ENCODE measurements at regions not wholly inside any gene's neighbourhood (a gene's known extent, or its start where the extent isn't known, plus 50 kb on each side); places are given as distances from the start of the nearest gene placed in this dataset.
"Not testable (repeated sequence)": the region's sequence is repeated elsewhere in the genome, so short reads cannot be mapped to it uniquely, and the experiment has no call there.

GRCh38 chr17:68161644-68162428, 86.0 kb upstream of the AMZ2 start:
- H3K9me3 Mint-ChIP-seq: no peaks in the 10 kb centered on the region
- DNase-seq: no peak
- H3K27me3 Mint-ChIP-seq: no peaks in the 10 kb centered on the region
- H3K4me3 Mint-ChIP-seq: no peak overlapping the region
- intact Hi-C loops (cut with micrococcal nuclease): no loop called here
- H3K36me3 Mint-ChIP-seq (ENCODE audit: low read depth): no peaks in the 10 kb centered on the region
- no peak overlapping the region for H3K27ac Mint-ChIP-seq
- H3K4me1 Mint-ChIP-seq: peaks cover 2% of the 10 kb centered on the region

DNA sequence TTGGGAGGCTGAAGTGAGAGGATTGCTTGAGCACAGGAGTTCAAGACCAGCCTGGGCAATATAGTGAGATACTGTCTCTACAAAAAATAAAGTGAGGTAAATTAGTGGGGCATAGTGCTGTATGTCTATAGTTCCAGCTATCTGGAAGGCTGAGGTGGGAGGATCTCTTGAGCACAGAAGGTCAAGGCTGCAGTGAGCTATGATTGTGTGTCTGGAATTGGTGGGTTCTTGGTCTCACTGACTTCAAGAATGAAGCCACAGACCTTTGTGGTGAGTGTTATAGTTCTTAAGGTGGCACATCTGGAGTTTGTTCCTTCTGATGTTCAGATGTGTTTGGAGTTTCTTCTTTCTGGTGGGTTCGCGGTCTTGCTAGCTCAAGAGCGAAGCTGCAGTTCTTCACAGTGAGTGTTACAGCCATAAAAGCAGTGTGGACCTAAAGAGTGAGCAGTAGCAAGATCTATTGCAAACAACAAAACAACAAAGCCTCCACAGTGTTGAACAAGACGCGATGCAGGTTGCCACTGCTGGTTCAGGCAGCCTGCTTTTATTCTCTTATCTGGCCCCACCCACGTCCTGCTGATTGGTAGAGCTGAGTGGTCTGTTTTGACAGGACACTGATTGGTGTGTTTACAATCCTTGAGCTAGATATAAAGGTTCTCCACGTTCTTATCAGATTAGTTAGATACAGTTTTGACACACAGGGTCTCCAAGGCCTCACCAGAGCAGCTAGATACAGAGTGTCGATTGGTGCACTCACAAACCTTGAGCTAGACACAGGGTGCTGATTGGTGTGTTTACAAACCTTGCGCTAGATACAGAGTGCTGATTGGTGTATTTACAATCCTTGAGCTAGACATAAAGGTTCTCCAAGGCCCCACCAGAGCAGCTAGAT, 79.3 kb upstream of the AMZ2 start:
- Mint-ChIP-seq H3K4me3 (peak overlapping the region; percentile 1), H3K27ac (peak overlapping the region; percentile 43), H3K4me1 (peaks cover 22% of the 10 kb centered on the region)
- DNase-seq: peak; percentile 69
- H3K36me3 Mint-ChIP-seq (ENCODE audit: low read depth); H3K27me3 Mint-ChIP-seq; H3K9me3 Mint-ChIP-seq; intact Hi-C loops (cut with micrococcal nuclease): not testable (repeated sequence)

- H3K27ac Mint-ChIP-seq; H3K27me3 Mint-ChIP-seq; H3K36me3 Mint-ChIP-seq (ENCODE audit: low read depth); intact Hi-C loops (cut with micrococcal nuclease); H3K9me3 Mint-ChIP-seq; DNase-seq; H3K4me3 Mint-ChIP-seq: not testable (repeated sequence)
- H3K4me1 Mint-ChIP-seq: peaks cover 22% of the 10 kb centered on the region
Measured at GRCh38 chr17:68169165-68169821, 78.5 kb upstream of the AMZ2 start.

DNA sequence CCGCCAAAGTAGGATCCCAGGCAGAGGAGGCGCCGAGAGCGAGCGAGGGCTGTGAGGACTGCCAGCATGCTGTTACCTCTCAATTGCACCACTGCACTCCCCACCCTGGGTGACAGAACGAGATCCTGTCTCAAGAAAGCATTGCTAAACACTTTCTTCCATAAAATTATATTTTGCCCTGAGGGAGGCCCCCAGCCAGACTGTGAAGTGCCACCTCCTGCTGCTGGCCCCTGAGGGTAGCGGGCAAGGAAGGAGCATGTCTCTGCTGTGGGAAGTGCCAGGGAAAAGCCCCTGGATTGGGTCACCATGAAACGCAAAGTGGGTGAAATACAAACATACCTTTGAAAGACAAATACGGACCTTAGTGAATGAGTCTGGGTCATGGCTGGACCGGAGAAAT, 78.0 kb upstream of the AMZ2 start:
- Mint-ChIP-seq H3K27me3 (peaks cover 1% of the 10 kb centered on the region), H3K9me3 (no peaks in the 10 kb centered on the region), H3K27ac (no peak overlapping the region), H3K4me1 (peaks cover 22% of the 10 kb centered on the region), H3K4me3 (no peak overlapping the region), H3K36me3 (ENCODE audit: low read depth) (no peaks in the 10 kb centered on the region)
- intact Hi-C loops (cut with micrococcal nuclease): no loop called here
- no peak for DNase-seq

DNA sequence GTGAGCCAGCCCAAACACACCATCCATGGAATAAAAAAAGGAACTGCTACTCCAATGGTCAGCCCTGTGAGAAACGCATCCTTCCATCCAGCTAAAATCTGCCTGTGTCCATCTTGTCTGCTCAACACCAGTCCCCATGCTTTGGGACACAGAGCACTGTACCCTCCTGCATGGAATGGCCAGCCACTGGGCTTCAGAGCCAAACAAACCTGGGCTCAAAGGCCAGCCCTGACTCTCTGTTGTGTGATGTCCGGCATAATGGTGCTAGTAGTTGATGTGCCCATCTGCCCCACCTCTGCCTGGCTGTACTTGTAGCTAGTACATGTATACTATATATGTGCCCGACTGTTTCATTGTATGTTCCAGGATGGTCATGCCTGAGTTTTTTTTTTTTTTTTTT, 77.6 kb upstream of the AMZ2 start:
- Mint-ChIP-seq H3K4me3 (no peak overlapping the region), H3K9me3 (no peaks in the 10 kb centered on the region), H3K27me3 (peaks cover 1% of the 10 kb centered on the region), H3K27ac (no peak overlapping the region), H3K36me3 (ENCODE audit: low read depth) (no peaks in the 10 kb centered on the region), H3K4me1 (peaks cover 19% of the 10 kb centered on the region)
- intact Hi-C loops (cut with micrococcal nuclease): no loop called here
- no peak for DNase-seq

DNA sequence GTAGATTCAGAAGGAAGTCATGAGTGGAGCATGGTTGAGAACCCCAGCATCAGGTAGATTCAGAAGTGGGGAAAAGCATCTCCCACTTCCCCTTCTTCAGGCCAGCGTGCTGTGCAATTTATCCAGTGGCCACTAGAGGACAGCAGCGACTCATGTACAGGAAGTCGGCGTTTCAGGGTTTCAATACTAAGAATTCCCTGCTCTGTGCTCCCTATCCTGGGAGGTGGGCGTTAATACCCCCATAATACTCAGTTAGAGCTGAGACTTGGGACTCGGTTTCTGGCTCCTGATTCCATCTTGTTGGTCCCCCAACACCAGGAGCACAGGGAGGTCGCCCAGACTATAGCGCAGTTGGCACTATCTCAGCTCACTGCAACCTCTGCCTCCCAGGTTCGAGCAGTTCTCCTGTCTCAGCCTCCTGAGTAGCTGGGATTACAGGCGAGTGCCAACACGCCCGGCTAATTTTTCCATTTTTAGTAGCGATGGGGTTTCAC, 75.3 kb upstream of the AMZ2 start:
- no peaks in the 10 kb centered on the region for H3K36me3 Mint-ChIP-seq (ENCODE audit: low read depth)
- H3K4me1 Mint-ChIP-seq: peaks cover 23% of the 10 kb centered on the region
- DNase-seq: peak; percentile 93
- no peaks in the 10 kb centered on the region for H3K9me3 Mint-ChIP-seq
- no peak overlapping the region for H3K27ac Mint-ChIP-seq
- no peak overlapping the region for H3K4me3 Mint-ChIP-seq
- H3K27me3 Mint-ChIP-seq: peaks cover 1% of the 10 kb centered on the region
- intact Hi-C loops (cut with micrococcal nuclease): loop anchor here (1.0 to 2.0 kb wide), 3 partner anchors 28 to 290 kb away; no protein-coding TSS in a partner anchor

DNA sequence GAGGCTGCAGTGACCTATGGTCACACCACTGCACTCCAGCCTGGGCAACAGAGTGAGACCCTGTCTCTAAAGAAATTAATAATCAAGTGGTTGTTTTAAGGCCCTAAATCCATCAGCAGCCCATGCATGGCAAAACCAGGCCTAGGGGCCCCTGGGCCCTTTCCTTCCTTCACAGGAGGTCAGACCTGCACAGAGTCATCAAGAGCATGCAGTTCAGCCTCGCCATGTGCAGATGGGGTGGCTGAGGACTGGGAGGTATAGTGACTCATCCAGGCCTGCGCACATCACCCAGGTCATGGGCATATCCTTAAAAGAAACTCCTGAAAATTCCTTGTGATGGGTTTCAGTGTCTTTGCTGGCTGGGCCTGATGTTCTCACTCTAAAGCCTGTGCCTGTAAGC, 72.4 kb upstream of the AMZ2 start:
- Mint-ChIP-seq H3K27ac (no peak overlapping the region), H3K4me3 (no peak overlapping the region), H3K36me3 (ENCODE audit: low read depth) (no peaks in the 10 kb centered on the region), H3K4me1 (peaks cover 10% of the 10 kb centered on the region), H3K9me3 (peaks cover 2% of the 10 kb centered on the region), H3K27me3 (peaks cover 1% of the 10 kb centered on the region)
- intact Hi-C loops (cut with micrococcal nuclease): no loop called here
- no peak for DNase-seq

GRCh38 chr17:68175905-68176304, 71.9 kb upstream of the AMZ2 start:
- Mint-ChIP-seq H3K9me3 (peaks cover 4% of the 10 kb centered on the region), H3K36me3 (ENCODE audit: low read depth) (no peaks in the 10 kb centered on the region), H3K27ac (no peak overlapping the region), H3K27me3 (peaks cover 1% of the 10 kb centered on the region), H3K4me3 (no peak overlapping the region), H3K4me1 (peaks cover 14% of the 10 kb centered on the region)
- DNase-seq: no peak
- intact Hi-C loops (cut with micrococcal nuclease): no loop called here

DNA sequence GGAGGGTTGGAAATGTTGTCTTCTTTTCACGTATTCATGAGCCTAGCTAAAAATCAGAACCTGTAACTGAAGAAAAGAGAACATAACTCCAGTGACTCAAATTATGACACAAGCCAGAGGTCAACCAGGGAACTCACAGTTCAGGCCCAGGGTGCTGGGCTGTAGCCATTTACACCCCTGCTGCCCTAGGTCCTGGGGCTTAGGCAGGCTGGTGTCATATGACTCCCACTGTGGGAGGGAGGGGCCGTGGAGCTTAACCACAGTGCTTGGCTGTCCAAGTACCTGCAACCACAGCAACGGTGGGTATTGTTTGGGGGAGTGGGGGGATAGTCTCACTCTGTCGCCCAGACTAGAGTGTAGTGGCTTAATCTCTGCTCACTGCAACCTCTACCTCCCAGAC, 71.1 kb upstream of the AMZ2 start:
- Mint-ChIP-seq H3K4me3 (no peak overlapping the region), H3K27ac (no peak overlapping the region), H3K36me3 (ENCODE audit: low read depth) (no peaks in the 10 kb centered on the region), H3K9me3 (peaks cover 4% of the 10 kb centered on the region), H3K27me3 (peaks cover 1% of the 10 kb centered on the region), H3K4me1 (peaks cover 16% of the 10 kb centered on the region)
- DNase-seq: no peak
- intact Hi-C loops (cut with micrococcal nuclease): no loop called here

DNA sequence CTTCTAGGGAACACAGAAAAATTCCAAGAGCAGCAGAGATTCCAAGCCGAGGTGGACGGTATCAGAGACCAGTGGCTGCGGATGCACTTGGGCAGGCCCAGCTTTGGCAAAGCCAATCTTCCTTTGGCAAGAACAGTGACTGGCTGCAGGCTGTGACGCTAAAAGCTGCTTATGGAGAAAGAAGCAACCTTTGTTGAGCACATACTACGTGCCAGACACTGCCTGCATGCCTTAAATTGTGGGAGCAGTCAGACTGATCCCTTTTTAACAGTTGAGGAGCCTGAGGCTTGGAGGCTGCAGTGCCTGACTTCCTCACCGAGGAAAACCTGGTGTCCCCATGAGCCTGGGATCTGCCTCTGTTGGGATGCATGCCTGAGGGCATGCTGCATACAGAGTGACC, 69.0 kb upstream of the AMZ2 start:
- Mint-ChIP-seq H3K27me3 (peaks cover 1% of the 10 kb centered on the region), H3K36me3 (ENCODE audit: low read depth) (no peaks in the 10 kb centered on the region), H3K4me1 (peaks cover 25% of the 10 kb centered on the region), H3K9me3 (peaks cover 4% of the 10 kb centered on the region), H3K4me3 (no peak overlapping the region), H3K27ac (no peak overlapping the region)
- DNase-seq: no peak
- intact Hi-C loops (cut with micrococcal nuclease): no loop called here

DNA sequence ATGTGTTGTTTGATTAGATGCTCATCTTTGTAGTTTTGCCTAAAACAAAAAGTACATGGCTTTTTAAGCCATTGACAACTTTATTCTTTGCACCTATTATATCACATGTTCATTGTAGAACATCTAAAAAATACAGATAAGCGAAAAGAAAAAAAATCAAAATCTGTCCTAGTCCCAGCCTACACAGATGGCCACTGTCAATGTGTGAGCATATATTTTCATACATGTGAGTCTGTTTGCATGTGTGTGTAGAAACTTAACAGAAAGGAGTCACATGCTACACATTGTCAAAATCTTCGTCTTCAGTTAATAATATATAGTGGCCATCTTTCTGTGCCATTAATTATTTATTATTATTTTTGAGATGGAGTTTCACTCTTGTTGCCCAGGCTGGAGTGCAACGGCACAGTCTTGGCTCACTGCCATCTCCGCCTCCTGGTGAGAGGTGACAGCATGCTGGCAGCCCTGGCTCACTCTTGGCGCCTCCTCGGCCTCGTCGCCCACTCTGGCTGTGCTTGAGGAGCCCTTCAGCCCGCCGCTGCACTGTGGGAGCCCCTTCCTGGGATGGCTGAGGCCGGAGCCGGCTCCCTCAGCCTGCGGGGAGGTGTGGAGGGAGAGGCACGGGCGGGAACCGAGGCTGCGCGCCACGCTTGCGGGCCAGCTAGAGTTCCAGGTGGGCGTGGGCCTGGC, 68.5 kb upstream of the AMZ2 start:
- H3K27ac Mint-ChIP-seq: no peak overlapping the region
- no peak for DNase-seq
- intact Hi-C loops (cut with micrococcal nuclease): no loop called here
- no peaks in the 10 kb centered on the region for H3K27me3 Mint-ChIP-seq
- no peaks in the 10 kb centered on the region for H3K36me3 Mint-ChIP-seq (ENCODE audit: low read depth)
- peaks cover 4% of the 10 kb centered on the region for H3K9me3 Mint-ChIP-seq
- H3K4me3 Mint-ChIP-seq: no peak overlapping the region
- peaks cover 30% of the 10 kb centered on the region for H3K4me1 Mint-ChIP-seq

GRCh38 chr17:68179926-68180285, 67.9 kb upstream of the AMZ2 start:
- Mint-ChIP-seq H3K4me3 (no peak overlapping the region), H3K27me3 (no peaks in the 10 kb centered on the region), H3K36me3 (ENCODE audit: low read depth) (no peaks in the 10 kb centered on the region), H3K4me1 (peaks cover 35% of the 10 kb centered on the region), H3K27ac (no peak overlapping the region), H3K9me3 (peaks cover 4% of the 10 kb centered on the region)
- intact Hi-C loops (cut with micrococcal nuclease): loop anchor here (2.0 kb wide), 2 partner anchors 59 to 281 kb away; no protein-coding TSS in a partner anchor
- no peak for DNase-seq

GRCh38 chr17:68182011-68182306, 65.9 kb upstream of the AMZ2 start:
- Mint-ChIP-seq H3K36me3 (ENCODE audit: low read depth) (no peaks in the 10 kb centered on the region), H3K27me3 (peaks cover 1% of the 10 kb centered on the region), H3K4me3 (peak overlapping the region; percentile 19), H3K4me1 (peaks cover 41% of the 10 kb centered on the region), H3K9me3 (peaks cover 4% of the 10 kb centered on the region), H3K27ac (no peak overlapping the region)
- intact Hi-C loops (cut with micrococcal nuclease): no loop called here
- no peak for DNase-seq

Data from activated CD4-positive, alpha-beta T cell treated with anti-CD3 and anti-CD28 coated beads, Interleukin-2, amount 10 ng/mL, durations not matched to agents 24 days and 14 days (primary cell).